Psoas muscle (tissue), 7 donors: ENCODE measurements at regions not wholly inside any gene's neighbourhood (a gene's known extent, or its start where the extent isn't known, plus 50 kb on each side); places are given as distances from the start of the nearest gene placed in this dataset.

Experiments
- ATAC-seq, 4 donors: fragments of 200-7000 bp; cut with Tn5 transposase; one replicate each; pipeline ENCODE4 v1.9.1; 2020; ENCODE audit warnings: moderate library complexity in 3 of 4, mild to moderate bottlenecking in 2 of 4
- DNase-seq, 2 donors: peaks; one replicate each; pipeline ENCODE4 v3.0.0-alpha.2; 2020
- H3K27ac ChIP-seq: fragments of 200-600 bp; one replicate; pipeline ENCODE4 v1.8.0; 2022
- H3K27me3 ChIP-seq, 3 donors: fragments of 200-600 bp in 1 of 3; one replicate each; pipeline versions ENCODE4 v1.6.1 to v1.8.0; 2013 to 2022; ENCODE audit warnings: low read length in 2 of 3, mild to moderate bottlenecking in 2 of 3, moderate library complexity in 1 of 3; ENCODE audit not compliant: insufficient read depth in 3 of 3
- H3K36me3 ChIP-seq, 2 donors: fragments of 200-600 bp in 1 of 2; one replicate each; pipeline versions ENCODE4 v1.6.1 to v1.8.0; 2013 to 2022; ENCODE audit warnings: low read depth in 1 of 2, mild to moderate bottlenecking in 1 of 2, moderate library complexity in 1 of 2; ENCODE audit not compliant: insufficient read depth in 1 of 2
- H3K4me1 ChIP-seq: fragments of 200-600 bp; one replicate; pipeline ENCODE4 v1.8.0; 2022
- H3K4me3 ChIP-seq: fragments of 200-600 bp; one replicate; pipeline ENCODE4 v1.8.0; 2022; ENCODE audit warnings: mild to moderate bottlenecking
- H3K9me3 ChIP-seq: fragments of 200-600 bp; one replicate; pipeline ENCODE4 v1.8.0; 2022
- CTCF ChIP-seq: fragments of 200-600 bp; IDR thresholded peaks from one replicate; pipeline ENCODE4 v1.8.0; 2022; ENCODE audit warnings: antibody characterized with exemption
- WGBS, 3 donors: extraction: QIAGEN DNeasy Blood & Tissue Kit; methylation state at CpG; one replicate each; pipeline versions ENCODE4 v1.1.6 to v1.1.7; 2013; 5-methylcytosine and 5-hydroxymethylcytosine counted together
- intact Hi-C, 2 donors: fragments of 100-400 bp; cut with DNase I; formaldehyde crosslinking; loops; one replicate each; pipeline versions ENCODE4 v1.11.0 to v1.14.2; 2022
- donor health status: healthy with polysubstance abuse.
- donor health status: DM: no; HTN: no; CAD: no; lungs with moderate emphysema.
- donor health status: Bipolar disorder and iron deficiency.
- donor health status: healthy.
- donor health status: DM: yes; HTN: yes; CAD: no.
- donor health status: DM: no; HTN: no; CAD: no.
- donor health status: DM: yes; HTN: yes; CAD: no.

- intact Hi-C loops = no loop called here
- Histone ChIP-seq H3K36me3 (no peaks in the 10 kb centered on the region), H3K27me3 (no peaks in the 10 kb centered on the region), H3K4me1 (no peaks in the 10 kb centered on the region), H3K27ac (no peak overlapping the region), H3K9me3 (no peaks in the 10 kb centered on the region), H3K4me3 (no peak overlapping the region)
- 38 to 43% (median 39%) methylated on average over 1 of the region's 1 CpG for WGBS, 3 donors
- no peak for DNase-seq
- ATAC-seq = no peak
- no peak for TF ChIP-seq CTCF
Measured at GRCh38 chr5:168179192-168179593, 112.3 kb upstream of the WWC1 start.

- 79 to 84% (median 81%) methylated on average over 6 of the region's 6 CpGs for WGBS, 3 donors
- H3K4me3 ChIP-seq = no peak overlapping the region
- no peaks in the 10 kb centered on the region for H3K4me1 ChIP-seq
- ATAC-seq = no peak
- no peaks in the 10 kb centered on the region for H3K9me3 ChIP-seq
- DNase-seq = no peak
- H3K36me3 ChIP-seq = no peaks in the 10 kb centered on the region
- intact Hi-C loops = no loop called here
- TF ChIP-seq CTCF = no peak
- no peak overlapping the region for H3K27ac ChIP-seq
- H3K27me3 ChIP-seq = no peaks in the 10 kb centered on the region
Measured at GRCh38 chr5:168182269-168182668, 109.2 kb upstream of the WWC1 start.

DNA sequence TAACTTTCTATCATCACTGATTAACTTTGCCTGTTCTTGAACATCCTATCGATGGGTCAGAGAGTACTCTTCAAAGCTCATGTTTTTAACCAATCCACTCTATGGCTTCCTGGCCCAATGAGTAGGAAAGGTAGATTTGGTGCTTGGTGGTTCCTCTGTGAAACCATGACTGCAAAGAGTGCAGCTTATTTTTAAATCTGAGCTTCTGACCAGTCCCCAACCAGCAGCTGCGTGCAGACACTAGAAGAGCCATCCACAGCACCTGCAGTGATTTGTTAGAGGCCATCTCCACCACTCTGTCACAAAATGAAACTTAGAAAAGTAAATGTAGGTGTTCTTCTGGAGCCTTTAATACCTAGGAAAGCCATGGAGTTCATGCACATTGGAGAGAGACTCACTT, 107.3 kb upstream of the WWC1 start:
- 92 to 95% (median 93%) methylated on average over 2 of the region's 2 CpGs for WGBS, 3 donors
- DNase-seq (no peak), ATAC-seq (no peak)
- Histone ChIP-seq H3K4me3 (no peak overlapping the region), H3K36me3 (no peaks in the 10 kb centered on the region), H3K27ac (no peak overlapping the region), H3K4me1 (no peaks in the 10 kb centered on the region), H3K9me3 (no peaks in the 10 kb centered on the region), H3K27me3 (peaks cover 0 to 2% (median 0%) of the 10 kb centered on the region in 3 donors)
- intact Hi-C loops = no loop called here
- TF ChIP-seq CTCF = no peak

DNA sequence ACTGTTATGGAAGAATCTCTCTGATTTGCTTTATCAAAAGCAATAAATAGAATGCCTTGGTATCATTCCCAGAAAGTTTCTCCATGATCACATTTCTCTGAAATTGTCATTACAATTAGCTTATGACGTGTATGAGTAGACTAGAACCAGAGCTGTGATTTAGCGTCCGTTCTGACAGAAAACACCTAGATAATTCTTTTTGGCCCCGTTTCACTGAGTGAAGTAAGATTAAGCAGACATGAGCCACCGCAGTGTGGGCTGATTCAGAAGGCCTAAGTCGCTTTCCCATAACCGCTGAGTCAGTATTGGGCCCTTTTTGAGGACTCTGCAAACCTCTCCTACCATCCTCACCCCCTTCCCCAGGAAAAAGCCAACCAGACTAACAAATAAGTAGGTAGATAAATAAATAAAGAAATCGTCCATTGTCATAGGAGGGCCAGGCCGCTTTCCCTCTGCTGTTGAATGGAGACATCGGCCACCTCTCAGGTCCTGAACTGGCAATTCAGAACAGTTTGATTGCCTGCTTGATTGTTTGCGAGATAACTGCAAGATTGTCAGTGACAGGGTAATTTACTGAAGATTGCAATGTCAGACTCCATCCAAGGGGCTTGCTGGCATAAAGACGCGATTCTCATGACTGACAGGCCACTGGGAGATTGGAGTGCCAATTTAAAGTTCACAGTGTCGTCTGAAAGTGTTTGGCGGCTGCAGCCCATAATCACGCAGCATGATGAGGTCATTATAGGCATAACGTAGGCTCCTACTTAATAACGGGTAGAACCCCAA, 105.0 kb upstream of the WWC1 start:
- Histone ChIP-seq H3K36me3 (no peaks in the 10 kb centered on the region), H3K9me3 (no peaks in the 10 kb centered on the region), H3K4me1 (no peaks in the 10 kb centered on the region), H3K27ac (no peak overlapping the region), H3K27me3 (peaks cover 0 to 3% (median 0%) of the 10 kb centered on the region in 3 donors), H3K4me3 (no peak overlapping the region)
- 80 to 84% (median 83%) methylated on average over 18 of the region's 18 CpGs for WGBS, 3 donors
- ATAC-seq = no peak
- TF ChIP-seq CTCF = no peak
- DNase-seq = no peak
- intact Hi-C loops = no loop called here

GRCh38 chr5:168187614-168188013, 103.8 kb upstream of the WWC1 start:
- Histone ChIP-seq H3K27me3 (peaks cover 0 to 3% (median 0%) of the 10 kb centered on the region in 3 donors), H3K36me3 (no peaks in the 10 kb centered on the region), H3K9me3 (no peaks in the 10 kb centered on the region), H3K4me1 (no peaks in the 10 kb centered on the region), H3K4me3 (no peak overlapping the region), H3K27ac (no peak overlapping the region)
- ATAC-seq (no peak), DNase-seq (no peak)
- no peak for TF ChIP-seq CTCF
- 48 to 67% (median 58%) methylated on average over 6 of the region's 6 CpGs for WGBS, 3 donors
- intact Hi-C loops = no loop called here
